ENCODE measurements at regions not wholly inside any gene's neighbourhood (a gene's known extent, or its start where the extent isn't known, plus 50 kb on each side); places are given as distances from the start of the nearest gene placed in this dataset.

- Histone ChIP-seq H4K20me1 (ENCODE audit: insufficient read depth) (no peaks in the 10 kb centered on the region), H3K27me3 (ENCODE audit: insufficient read depth, low read length) (no peaks in the 10 kb centered on the region), H3K4me1 (ENCODE audit: control insufficient read depth in 1 of 2, insufficient read depth in 2 of 2, low read length in 2 of 2) (no peaks in the 10 kb centered on the region), H3K4me3 (replicated peaks in 1 of 2; ENCODE audit: low read depth in 1 of 2, low read length in 2 of 2) (no peak overlapping the region), H3K79me2 (ENCODE audit: insufficient read depth, low read length) (no peaks in the 10 kb centered on the region), H3K4me2 (ENCODE audit: low read length) (no peak overlapping the region), H2AFZ (ENCODE audit: low read depth, low read length, poor library complexity, severe bottlenecking) (no peak overlapping the region), H3K36me3 (ENCODE audit: control insufficient read depth in 1 of 2, insufficient read depth in 2 of 2, low read length in 2 of 2) (no peaks in the 10 kb centered on the region), H3K27ac (ENCODE audit: low read depth, low read length) (no peak overlapping the region), H3K9me2 (ENCODE audit: insufficient read depth) (no peaks in the 10 kb centered on the region), H3K9me3 (ENCODE audit: control insufficient read depth in 1 of 2, insufficient read depth in 1 of 2, low read depth in 1 of 2, low read length in 2 of 2) (no peaks in the 10 kb centered on the region), H3K9ac (ENCODE audit: low read length) (no peak overlapping the region)
- CTCF ChIA-PET, result interaction anchor here (1.0 to 1.6 kb wide), 2 partner anchors 404 to 409 kb away, joined by 3 read pairs; no protein-coding TSS in a partner anchor
- no peak for DNase-seq (ENCODE audit: low read depth, low spot score)
- BruUV-seq (replicated peaks), result no TSS peak
- RAD21 ChIA-PET (ENCODE audit: low non-redundant PET in 1 of 2, low total read pairs in 2 of 2, uncharacterized antibody in 2 of 2, unreplicated experiment in 2 of 2), result no interaction called here
- intact Hi-C loops (cut with micrococcal nuclease), result no loop called here
- POLR2A ChIA-PET, result no interaction called here
- TF ChIP-seq MAX (IDR thresholded peaks at IDR 0.05), result no peak
- TF ChIP-seq SIN3A (IDR thresholded peaks at IDR 0.05; ENCODE audit: low read depth), result no peak
- no peak for TF ChIP-seq ZNF274 (IDR thresholded peaks at IDR 0.05; ENCODE audit: low read depth, low read length)
- TF ChIP-seq POLR2AphosphoS5 (IDR thresholded peaks at IDR 0.05; ENCODE audit: low read depth, low read length), result no peak
- no peak for TF ChIP-seq EGR1 (IDR thresholded peaks at IDR 0.05; ENCODE audit: low read depth)
- no peak for TF ChIP-seq POLR2A (IDR thresholded peaks at IDR 0.05; ENCODE audit: borderline replicate concordance, extremely low read depth, insufficient read depth, insufficient read length)
- no peak for TF ChIP-seq REST (IDR thresholded peaks at IDR 0.05; ENCODE audit: low read depth)
- TF ChIP-seq CTCF (IDR thresholded peaks at IDR 0.05 in 2 of 3, conservative IDR thresholded peaks at IDR 0.05 in 1 of 3; ENCODE audit: borderline replicate concordance in 1 of 3, insufficient read depth in 1 of 3, low read depth in 2 of 3, low read length in 2 of 3), result no peak
- no peak for TF ChIP-seq JUND (IDR thresholded peaks at IDR 0.05)
- TF ChIP-seq TCF7L2 (IDR thresholded peaks at IDR 0.05; ENCODE audit: borderline replicate concordance, extremely low read depth, insufficient read depth, insufficient read length), result no peak
- TF ChIP-seq CEBPB (IDR thresholded peaks at IDR 0.05; ENCODE audit: low read depth), result no peak
- TF ChIP-seq EZH2 (IDR thresholded peaks at IDR 0.05), result no peak
- TF ChIP-seq YY1 (IDR thresholded peaks at IDR 0.05; ENCODE audit: extremely low read depth, insufficient replicate concordance, low read depth, low read length), result no peak
- no peak for TF ChIP-seq RAD21 (IDR thresholded peaks at IDR 0.05; ENCODE audit: low read depth)
- no peak for ATAC-seq
These were observed 66.7 kb upstream of the PJA1 start for GRCh38 chrX:69231903-69232302.
